GM19455 (cell line): ENCODE measurements at regions not wholly inside any gene's neighbourhood (a gene's known extent, or its start where the extent isn't known, plus 50 kb on each side); places are given as distances from the start of the nearest gene placed in this dataset.

ENCODE experiments used
- ATAC-seq: cut with Tn5 transposase; IDR thresholded peaks from one replicate; pipeline ENCODE4 v1.9.1; 2021; ENCODE audit not compliant: unreplicated experiment

GRCh38 chr11:79896258-79896657 is 455.4 kb upstream of the TENM4 start:
- no peak for ATAC-seq

DNA sequence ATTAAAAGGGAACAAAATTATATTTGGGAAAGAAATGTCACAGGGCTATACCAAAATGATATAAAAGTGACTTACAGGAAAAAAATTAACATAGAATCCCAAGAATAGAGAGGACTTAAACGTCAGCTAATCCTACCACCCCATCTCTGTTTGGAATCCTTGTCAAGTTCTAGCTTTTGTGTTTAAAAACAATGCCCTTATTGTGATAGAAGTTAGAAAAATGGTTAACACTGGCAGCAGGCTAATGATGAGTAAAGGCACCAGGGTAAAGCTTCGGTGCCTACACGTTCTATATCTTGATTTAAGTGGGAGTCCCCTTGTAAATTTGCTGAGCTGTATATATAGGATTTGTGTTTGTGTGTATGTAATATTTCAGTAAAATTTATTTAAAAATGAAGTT is 453.3 kb upstream of the TENM4 start:
- no peak for ATAC-seq

DNA sequence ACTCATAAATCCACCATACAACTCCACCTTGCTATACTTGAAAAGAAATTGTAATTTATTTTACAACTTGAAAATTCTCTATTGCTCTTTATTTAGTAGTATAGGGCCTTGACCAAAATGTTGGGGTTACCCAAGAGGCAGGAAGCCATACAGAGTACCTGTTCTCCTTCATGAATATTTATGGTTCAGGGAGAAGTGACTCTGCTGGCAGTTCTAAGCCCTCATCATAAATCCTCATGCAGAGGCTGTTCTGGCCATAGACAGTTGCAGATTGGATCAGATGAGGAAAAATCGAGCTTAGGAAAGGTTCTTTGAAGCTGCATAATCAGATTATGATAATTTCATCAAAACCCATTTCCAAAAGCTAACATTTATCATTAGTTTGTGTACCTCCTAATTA is 449.4 kb upstream of the TENM4 start:
- ATAC-seq: no peak

DNA sequence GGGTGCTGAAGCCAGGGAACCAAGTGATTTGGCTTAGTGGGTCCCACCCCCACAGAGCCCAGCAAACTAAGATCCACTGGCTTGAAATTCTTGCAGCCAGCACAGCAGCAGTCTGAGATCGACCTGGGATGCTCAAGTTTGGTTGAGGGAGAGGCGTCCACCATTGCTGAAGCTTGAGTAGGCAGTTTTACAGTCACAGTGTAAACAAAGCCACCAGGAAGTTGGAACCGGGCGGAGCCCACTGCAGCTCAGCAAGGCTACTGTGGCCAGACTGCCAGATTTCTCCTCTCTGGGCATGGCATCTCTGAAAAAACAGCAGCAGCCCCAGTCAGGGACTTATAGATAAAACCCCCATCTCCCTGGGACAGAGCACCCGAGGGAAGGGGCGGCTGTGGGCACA is 424.1 kb upstream of the TENM4 start:
- ATAC-seq: no peak

- no peak for ATAC-seq
Observed at GRCh38 chr11:79860336-79860735, 419.5 kb upstream of the TENM4 start.

DNA sequence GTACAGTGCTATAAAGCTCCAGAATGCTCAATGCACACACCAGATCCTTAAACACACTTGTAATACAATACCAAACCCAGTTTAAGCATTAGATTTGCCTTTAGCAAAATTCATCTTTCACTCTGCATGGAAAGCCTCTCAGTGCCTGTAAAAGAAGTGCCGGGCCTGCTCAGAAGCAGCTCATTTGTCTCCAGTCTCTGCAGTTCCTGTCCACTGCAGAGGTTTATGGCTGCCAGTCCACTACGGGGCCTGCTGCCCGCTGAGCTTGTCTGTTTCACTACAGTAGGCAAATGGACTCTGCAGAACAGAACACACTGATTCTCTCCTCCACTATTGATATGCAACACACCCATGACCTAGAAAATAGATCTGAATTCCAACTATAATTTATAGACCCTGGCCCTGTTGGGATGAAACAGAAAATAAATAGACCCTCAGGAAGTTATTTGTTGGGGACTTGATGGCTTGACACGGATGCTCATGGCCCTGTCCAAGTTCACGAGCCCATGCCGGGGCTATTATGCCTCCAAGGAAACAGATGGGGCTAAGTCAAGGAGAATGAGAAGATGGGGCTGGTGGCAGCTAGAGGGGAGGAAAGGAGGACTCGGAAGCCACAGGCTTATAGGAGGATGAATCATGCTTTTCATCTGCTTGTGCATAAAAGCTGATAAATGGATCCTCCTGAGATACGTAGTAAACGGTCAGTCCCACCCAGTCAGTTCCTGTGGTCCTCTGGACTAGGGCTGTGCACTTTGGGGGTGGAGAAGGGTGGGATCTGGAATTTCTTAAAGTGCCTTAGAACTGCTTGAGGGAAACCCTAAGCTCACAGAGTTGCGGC is 416.8 kb upstream of the TENM4 start:
- no peak for ATAC-seq

DNA sequence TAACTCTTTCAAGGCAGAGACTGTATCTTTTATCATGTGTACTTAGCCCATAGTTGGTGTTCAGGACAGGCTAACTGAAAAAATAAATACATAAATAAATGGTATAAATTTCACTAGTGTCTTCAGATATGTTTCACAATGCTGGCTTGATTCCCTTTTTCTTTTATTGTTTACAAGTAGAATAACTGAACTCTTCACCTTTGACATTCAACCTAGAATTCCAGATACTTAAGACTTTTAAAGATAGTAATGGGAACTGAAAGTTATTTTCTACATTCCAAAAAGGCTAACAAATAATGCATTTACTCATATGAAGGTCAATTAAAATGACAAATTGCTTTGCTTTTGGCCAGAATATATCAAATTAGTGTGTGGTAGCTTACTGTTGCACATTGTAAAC is 411.3 kb upstream of the TENM4 start:
- no peak for ATAC-seq

DNA sequence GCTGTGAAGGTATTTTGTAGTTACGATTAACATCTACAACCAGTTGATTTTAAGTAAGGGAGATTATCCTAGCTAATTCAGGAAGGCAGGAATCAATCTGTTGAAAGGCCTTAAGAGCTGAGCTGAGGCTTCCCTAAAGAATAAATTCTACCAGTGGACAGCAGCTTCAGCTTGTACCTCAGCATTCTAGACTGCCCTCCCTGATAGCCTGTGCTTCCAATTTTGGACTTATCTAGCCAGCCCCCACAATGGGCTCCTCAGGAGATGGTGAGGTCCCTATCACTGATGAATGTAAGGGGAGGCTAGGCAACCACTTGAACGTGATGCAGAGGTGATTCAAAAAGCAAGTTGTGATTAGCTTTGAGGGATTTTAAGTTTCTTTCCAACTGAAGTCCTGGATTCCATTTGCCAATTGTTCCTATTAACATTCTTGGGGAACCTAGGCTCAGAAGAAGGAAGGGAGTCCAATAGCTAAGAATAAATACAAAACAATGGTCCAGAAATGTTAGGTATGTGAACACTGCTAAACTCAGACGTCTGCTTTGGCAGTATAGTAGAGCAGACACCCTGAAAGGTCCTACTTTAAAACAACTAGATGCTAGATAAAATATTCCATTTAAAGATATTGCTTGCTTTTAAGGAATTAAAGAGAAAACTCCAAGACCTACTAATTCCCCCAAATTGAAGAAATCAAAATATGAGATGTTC is 404.3 kb upstream of the TENM4 start:
- ATAC-seq: no peak

DNA sequence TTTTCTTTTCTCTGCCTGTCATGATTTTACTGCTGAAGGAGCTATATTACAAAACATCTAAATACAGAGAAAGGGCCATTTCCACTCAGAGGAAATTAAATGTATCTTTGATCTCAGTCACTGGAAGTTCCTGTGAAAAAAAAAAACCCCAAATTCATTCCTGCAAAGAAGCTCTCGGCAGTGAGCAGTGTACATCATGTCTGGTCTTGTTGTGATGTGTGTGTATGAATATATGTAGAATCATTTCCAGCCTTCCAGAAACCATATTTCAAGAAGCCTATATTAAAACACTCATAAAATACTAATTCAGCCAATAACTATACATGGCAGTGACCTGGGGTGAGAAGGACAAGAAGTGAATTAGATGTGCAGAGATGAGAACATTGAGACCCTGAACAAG is 393.2 kb upstream of the TENM4 start:
- no peak for ATAC-seq

GRCh38 chr11:79830446-79830845 is 389.6 kb upstream of the TENM4 start:
- ATAC-seq: no peak

- ATAC-seq: no peak
Observed at GRCh38 chr11:79829891-79830290, 389.1 kb upstream of the TENM4 start.

- ATAC-seq: no peak
Observed at GRCh38 chr11:79822766-79823165, 381.9 kb upstream of the TENM4 start.

DNA sequence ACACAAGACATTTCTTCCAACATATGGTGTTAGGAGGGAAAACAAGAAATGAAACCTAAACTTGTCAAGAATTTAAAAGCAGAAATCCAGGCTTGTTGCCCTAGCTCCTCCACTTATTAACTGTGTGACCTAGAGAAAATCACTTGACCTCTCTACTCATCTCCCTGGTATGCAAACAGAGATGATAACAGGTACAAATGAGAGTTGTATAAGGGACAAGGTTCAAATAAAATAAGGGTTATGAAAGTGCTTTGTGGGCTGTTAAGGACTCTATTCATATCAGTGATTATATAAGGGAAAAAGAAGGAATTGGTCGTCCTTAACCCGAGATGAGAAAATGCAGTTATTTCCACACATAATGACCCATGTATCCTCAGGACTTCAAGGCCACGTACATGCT is 372.7 kb upstream of the TENM4 start:
- no peak for ATAC-seq

GRCh38 chr11:79809487-79809886 is 368.7 kb upstream of the TENM4 start:
- ATAC-seq: no peak

DNA sequence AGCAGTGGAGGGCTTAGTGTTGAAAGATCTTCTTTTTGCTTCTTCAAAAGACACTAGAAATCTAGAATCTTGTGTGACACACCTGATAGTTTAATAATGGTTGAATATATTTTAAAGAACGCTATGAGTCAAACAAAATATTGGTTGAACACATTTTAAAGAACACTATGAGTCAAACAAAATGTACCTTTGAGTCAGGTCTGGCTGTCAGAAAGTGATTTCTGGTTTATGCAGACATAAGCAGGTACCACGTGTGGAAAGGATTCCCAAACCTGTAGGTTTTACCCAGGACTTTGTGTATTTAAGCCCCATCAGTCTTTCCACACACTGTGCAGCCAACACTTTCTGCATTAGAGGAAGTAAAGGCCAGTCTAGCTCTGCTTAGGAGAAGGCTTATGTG is 366.7 kb upstream of the TENM4 start:
- no peak for ATAC-seq

DNA sequence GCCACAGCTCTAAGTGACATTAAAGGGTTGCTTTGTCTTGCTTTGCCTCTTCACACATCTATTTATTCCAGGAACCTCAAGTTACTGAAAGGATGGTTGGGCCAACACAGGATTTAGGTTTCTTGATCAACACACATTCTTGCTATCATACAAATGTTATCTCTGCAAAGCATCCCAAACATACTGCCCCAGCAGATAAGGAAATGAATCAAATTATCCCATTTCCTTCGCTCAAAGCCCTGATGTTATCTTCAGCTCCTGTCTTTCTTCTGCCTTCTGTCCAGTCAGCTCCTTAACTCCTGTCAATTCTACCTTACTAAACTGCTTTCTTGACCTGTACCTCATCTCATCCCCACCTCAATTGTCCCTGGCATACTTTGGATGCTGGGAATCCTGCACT is 355.9 kb upstream of the TENM4 start:
- no peak for ATAC-seq

DNA sequence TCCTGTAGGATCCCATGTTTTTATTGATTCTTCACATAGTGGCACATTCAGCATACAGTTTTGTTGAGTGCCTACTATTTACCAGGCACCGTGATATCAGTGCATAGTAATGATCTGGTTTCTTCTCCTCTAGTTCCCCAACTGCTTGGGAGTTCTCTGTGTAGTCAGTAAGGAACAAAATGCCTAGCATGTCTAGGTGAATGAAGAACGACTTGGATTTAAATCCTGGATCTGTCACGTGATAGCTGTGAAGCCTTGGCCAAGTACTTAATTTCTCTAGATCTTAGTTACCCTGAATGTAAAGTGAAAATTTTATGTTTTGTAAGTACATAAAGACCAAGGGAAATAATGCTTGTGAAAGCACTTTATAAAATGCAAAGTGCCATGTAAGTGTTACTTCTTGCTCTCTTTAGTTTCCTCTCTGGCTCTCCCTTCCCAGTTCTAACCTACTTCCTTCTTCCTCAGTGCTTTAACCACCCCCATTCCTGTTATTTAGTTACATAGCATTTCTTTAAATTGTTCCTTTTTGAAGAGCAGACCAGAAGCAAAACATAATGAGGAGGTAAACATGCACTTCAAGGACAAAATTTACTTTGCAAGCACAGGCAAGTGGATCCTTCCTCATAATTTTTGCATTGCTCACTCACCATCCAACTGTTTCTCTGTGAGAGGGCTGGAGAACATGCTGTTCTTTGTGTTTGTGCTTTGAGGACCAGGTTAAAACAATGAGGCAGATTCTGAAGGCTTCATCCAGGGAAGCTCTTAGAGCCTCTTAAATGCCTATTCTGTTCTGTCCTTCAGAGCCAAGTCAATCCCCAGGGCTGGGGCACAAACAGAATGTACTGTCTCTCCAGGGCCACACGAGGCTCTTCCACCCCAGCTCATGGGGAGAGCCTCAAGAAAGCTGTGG is 353.9 kb upstream of the TENM4 start:
- ATAC-seq: no peak

DNA sequence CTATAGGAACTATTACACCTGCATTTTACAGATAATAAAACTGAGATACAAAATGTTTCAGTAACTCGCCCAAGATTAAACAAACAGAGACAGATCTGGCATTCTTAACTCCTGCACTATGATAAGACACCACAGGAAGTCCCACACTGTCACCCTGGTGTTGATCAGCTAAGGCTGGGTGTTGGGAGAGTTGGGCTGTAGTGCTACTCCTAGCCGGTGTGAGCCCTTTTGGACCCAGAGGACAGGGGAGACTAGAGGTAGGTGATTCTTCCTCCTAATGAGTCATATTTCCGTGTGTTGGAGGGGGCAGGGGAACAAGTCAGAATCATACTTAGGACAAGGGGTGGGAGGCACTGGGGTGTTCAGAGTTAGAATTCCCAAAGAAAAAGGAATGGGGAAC is 353.2 kb upstream of the TENM4 start:
- ATAC-seq: no peak

DNA sequence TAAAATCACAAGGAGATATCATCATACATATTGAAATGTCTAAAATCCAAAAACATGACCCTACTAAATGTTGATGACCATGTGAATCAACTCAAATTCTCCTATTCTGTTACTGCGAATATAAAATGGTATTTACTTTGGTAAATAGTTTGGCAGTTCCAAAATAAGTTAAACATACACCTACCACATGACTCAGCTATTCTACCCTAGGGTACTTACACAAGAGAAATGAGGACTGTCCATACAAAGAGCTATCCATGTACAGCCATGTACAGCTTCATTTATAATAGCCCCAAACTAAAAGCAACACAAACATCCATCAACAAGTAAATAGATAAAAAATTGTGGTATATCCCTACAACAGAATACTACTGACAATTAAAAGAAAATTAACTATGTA is 346.1 kb upstream of the TENM4 start:
- ATAC-seq: no peak

DNA sequence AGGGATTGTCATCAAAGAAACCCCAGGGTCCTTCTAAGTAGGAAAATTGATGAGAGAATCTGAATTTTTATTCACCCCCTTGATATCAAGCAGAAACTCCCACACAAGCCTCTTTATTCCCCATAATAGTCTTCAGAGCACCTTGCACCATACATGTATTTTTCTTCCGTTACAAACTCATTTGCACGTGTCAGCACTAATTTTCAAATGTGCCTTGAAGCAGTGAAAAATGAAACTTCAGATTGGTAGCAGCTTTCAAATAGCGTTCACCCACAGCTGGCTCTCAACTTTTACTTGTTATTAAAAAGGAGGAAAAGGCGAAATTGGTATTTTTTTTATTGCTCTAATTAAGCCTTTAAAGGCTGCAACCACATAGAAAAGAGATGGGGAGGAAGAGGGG is 343.0 kb upstream of the TENM4 start:
- no peak for ATAC-seq

DNA sequence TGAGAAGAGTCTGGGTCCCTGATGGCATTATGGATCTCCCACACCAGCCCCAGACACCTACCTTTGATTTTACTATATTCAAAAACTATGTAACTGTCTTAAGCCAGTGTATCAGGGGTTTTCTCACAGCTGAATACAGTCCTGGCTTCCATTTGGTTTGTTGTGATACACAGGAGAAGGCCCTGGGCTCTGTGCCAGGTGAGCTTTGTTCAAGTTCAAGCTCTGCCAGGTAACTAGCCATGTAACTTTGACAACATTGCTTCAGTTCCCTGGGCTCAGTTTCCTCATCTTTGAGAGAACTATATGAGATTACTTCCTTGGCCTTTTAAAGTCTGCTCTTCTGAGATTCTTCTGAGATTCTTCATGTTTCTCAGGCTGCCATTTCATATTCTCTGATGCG is 327.5 kb upstream of the TENM4 start:
- no peak for ATAC-seq
